ENCODE measurements at regions not wholly inside any gene's neighbourhood (a gene's known extent, or its start where the extent isn't known, plus 50 kb on each side); places are given as distances from the start of the nearest gene placed in this dataset.

- TF ChIP-seq ZNF155 (tag by site-specific recombination; IDR thresholded peaks at IDR 0.05) (no peak), ZNF704 (tag by site-specific recombination; IDR thresholded peaks at IDR 0.05) (no peak), ZBTB11 (tag by site-specific recombination; conservative IDR thresholded peaks at IDR 0.05; ENCODE audit: low read depth) (no peak), PBX3 (CRISPR knock-in tag; IDR thresholded peaks at IDR 0.05) (no peak), ZNF18 (tag by site-specific recombination; IDR thresholded peaks at IDR 0.05) (no peak), ZNF16 (tag by site-specific recombination; IDR thresholded peaks at IDR 0.05; ENCODE audit: low read depth) (no peak), GLIS2 (tag by site-specific recombination; IDR thresholded peaks at IDR 0.05) (no peak), ZBTB48 (tag by site-specific recombination; IDR thresholded peaks at IDR 0.05) (no peak), ZNF223 (tag by site-specific recombination; IDR thresholded peaks at IDR 0.05) (no peak), ZNF366 (tag by site-specific recombination; conservative IDR thresholded peaks at IDR 0.05) (no peak), ZNF837 (tag by site-specific recombination; IDR thresholded peaks at IDR 0.05) (no peak), ZNF600 (tag by site-specific recombination; IDR thresholded peaks at IDR 0.05) (no peak), BCL11A (tag by site-specific recombination; IDR thresholded peaks at IDR 0.05; ENCODE audit: low read depth) (no peak), FEZF1 (tag by site-specific recombination; IDR thresholded peaks at IDR 0.05) (no peak), ZNF335 (tag by site-specific recombination; conservative IDR thresholded peaks at IDR 0.05) (no peak), INSM2 (tag by site-specific recombination; IDR thresholded peaks at IDR 0.05) (no peak), ZNF211 (tag by site-specific recombination; IDR thresholded peaks at IDR 0.05; ENCODE audit: low read depth) (no peak), SETDB1 (IDR thresholded peaks at IDR 0.05; ENCODE audit: insufficient read length, low read length) (no peak), ZNF23 (tag by site-specific recombination; IDR thresholded peaks at IDR 0.05; ENCODE audit: borderline replicate concordance) (no peak)
- H3K9me3 ChIP-seq (ENCODE audit: control insufficient read depth, insufficient read depth, low read depth, low read length): no peaks in the 10 kb centered on the region
- H3K4me3 ChIP-seq (ENCODE audit: low read depth, low read length): no peak overlapping the region
- no peaks in the 10 kb centered on the region for H3K4me1 ChIP-seq (ENCODE audit: control insufficient read depth, insufficient read depth, low read length)
- ChIA-PET CTCF (no interaction called here), POLR2A (no interaction called here)
- no peaks in the 10 kb centered on the region for H3K36me3 ChIP-seq (ENCODE audit: control insufficient read depth in 2 of 2, insufficient read depth in 1 of 2, low read length in 2 of 2)
- H3K27ac ChIP-seq (ENCODE audit: extremely low read depth, low read depth, low read length): no peak overlapping the region
Observed at GRCh38 chr2:14967729-14968128, 335.2 kb downstream of the LRATD1 start.

Measured in HEK293 (cell line).